ENCODE measurements at regions not wholly inside any gene's neighbourhood (a gene's known extent, or its start where the extent isn't known, plus 50 kb on each side); places are given as distances from the start of the nearest gene placed in this dataset.

DNA sequence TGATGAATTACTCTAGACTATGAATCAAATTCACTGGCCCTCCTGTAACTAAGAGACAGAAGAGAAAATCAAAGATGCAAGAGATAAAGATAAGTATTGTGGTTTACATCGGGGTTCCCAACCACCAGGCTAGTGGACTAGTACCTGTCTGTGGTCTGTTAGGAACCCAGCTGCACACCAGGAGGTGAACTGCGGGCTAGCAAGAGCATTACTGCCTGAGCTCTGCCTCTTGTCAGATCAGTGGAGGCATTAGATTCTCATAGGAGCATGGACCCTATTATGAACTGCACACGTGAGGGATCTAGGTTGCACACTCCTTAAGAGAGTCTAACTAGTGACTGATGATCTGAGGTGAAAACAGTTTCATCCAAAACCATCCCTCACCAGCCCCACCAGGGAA lies 58.9 kb upstream of the DUSP10 start:
- TF ChIP-seq ZNF274 (IDR thresholded peaks at IDR 0.05; ENCODE audit: low read depth, low read length) = no peak
- TF ChIP-seq YY1 (IDR thresholded peaks at IDR 0.05; ENCODE audit: insufficient read depth, insufficient read length) = no peak
- TF ChIP-seq SUZ12 (IDR thresholded peaks at IDR 0.05; ENCODE audit: extremely low read depth, insufficient read depth, insufficient read length) = no peak

Data from NT2/D1 (cell line).